HCT116 (cell line): ENCODE measurements at regions not wholly inside any gene's neighbourhood (a gene's known extent, or its start where the extent isn't known, plus 50 kb on each side); places are given as distances from the start of the nearest gene placed in this dataset.

Source experiments
- ATAC-seq: fragments of 200-7000 bp; cut with Tn5 transposase; 2 replicates; pipeline ENCODE4 v1.9.1; 2020; ENCODE audit warnings: mild to moderate bottlenecking, moderate library complexity
- BruUV-seq: library from RNA; stranded (reverse); fragments of 400-500 nt; replicated peaks from 2 replicates; lab custom pipeline; 2021; lab: Mats Ljungman, UMichigan
- CTCF ChIA-PET: fragments of 300-600 bp; sonication (Branson Sonifier 250); formaldehyde crosslinking; loops from one replicate; lab custom pipeline; 2021; ENCODE audit warnings: antibody characterized with exemption; lab: Charles Lee
- POLR2A ChIA-PET: fragments of 300-600, 350-600 bp; sonication (Branson Sonifier 250); formaldehyde crosslinking; loops from one replicate; lab custom pipeline; 2021; ENCODE audit warnings: antibody characterized with exemption; lab: Charles Lee
- RAD21 ChIA-PET, 2 experiments: fragments of 300-600 bp; sonication (Branson Sonifier 250); formaldehyde crosslinking; loops; one replicate each; lab custom pipeline; 2023; ENCODE audit warnings: low total read pairs in 2 of 2; ENCODE audit not compliant: uncharacterized antibody in 2 of 2, unreplicated experiment in 2 of 2, low non-redundant PET in 1 of 2; lab: Charles Lee
- DNase-seq: peaks from one replicate; pipeline ENCODE4 v3.0.0-alpha.2; 2010; ENCODE audit warnings: low read depth, low spot score
- H2AFZ ChIP-seq: fragments of 200-600 bp; shearing (Covaris generic), sonication (generic); 2 replicates; pipeline ENCODE4 v1.6.1; 2017; ENCODE audit warnings: low read depth, mixed run types, mixed read lengths, antibody characterized with exemption, low read length; ENCODE audit not compliant: poor library complexity, severe bottlenecking
- H3K27ac ChIP-seq: 2 replicates; pipeline ENCODE4 v1.5.1; 2012; ENCODE audit warnings: low read depth, low read length
- H3K27me3 ChIP-seq: fragments of 200-600 bp; sonication (generic); 2 replicates; pipeline ENCODE4 v1.6.1; 2016; ENCODE audit warnings: mixed run types, low read length, mixed read lengths; ENCODE audit not compliant: insufficient read depth
- H3K36me3 ChIP-seq, 2 experiments: fragments of 200-500 bp in 1 of 2; fragments of 200-600 bp in 1 of 2; sonication (Bioruptor generic) in 1 of 2; sonication (generic) in 1 of 2; 2 replicates each; pipeline versions ENCODE4 v1.5.1 to v1.6.1; 2014 to 2016; ENCODE audit warnings: low read length in 2 of 2, inconsistent platforms in 1 of 2, mixed read lengths in 1 of 2, mixed run types in 1 of 2; ENCODE audit not compliant: insufficient read depth in 2 of 2, control insufficient read depth in 1 of 2
- H3K4me1 ChIP-seq, 2 experiments: fragments of 200-600 bp in 1 of 2; sonication (generic) in 1 of 2; 2 replicates each; pipeline versions ENCODE4 v1.5.1 to v1.6.1; 2012 to 2017; ENCODE audit warnings: low read length in 2 of 2, inconsistent platforms in 1 of 2, mild to moderate bottlenecking in 1 of 2, mixed read lengths in 1 of 2, mixed run types in 1 of 2, moderate library complexity in 1 of 2; ENCODE audit not compliant: insufficient read depth in 2 of 2, control insufficient read depth in 1 of 2
- H3K4me2 ChIP-seq: fragments of 200-600 bp; sonication (generic); 2 replicates; pipeline ENCODE4 v1.6.1; 2017; ENCODE audit warnings: mixed run types, low read length, mixed read lengths
- H3K4me3 ChIP-seq, 2 experiments: fragments of 200-600 bp in 1 of 2; sonication (generic) in 1 of 2; replicated peaks in 1 of 2; 2 replicates each; pipeline ENCODE4 v1.5.1; 2011 to 2016; ENCODE audit warnings: low read length in 2 of 2, control low read depth in 1 of 2, low read depth in 1 of 2, mild to moderate bottlenecking in 1 of 2, mixed read lengths in 1 of 2, mixed run types in 1 of 2
- H3K79me2 ChIP-seq: fragments of 200-600 bp; sonication (generic); 2 replicates; pipeline ENCODE4 v1.6.1; 2017; ENCODE audit warnings: mild to moderate bottlenecking, mixed run types, low read length, moderate library complexity, mixed read lengths; ENCODE audit not compliant: insufficient read depth
- H3K9ac ChIP-seq: fragments of 200-600 bp; sonication (generic); 2 replicates; pipeline ENCODE4 v1.6.1; 2016; ENCODE audit warnings: low read length, mixed read lengths
- H3K9me2 ChIP-seq: fragments of 200-600 bp; sonication (generic), shearing (Covaris generic); 2 replicates; pipeline ENCODE4 v1.6.1; 2017; ENCODE audit warnings: mixed run types, mild to moderate bottlenecking, moderate library complexity; ENCODE audit not compliant: insufficient read depth
- H3K9me3 ChIP-seq, 2 experiments: fragments of 200-500 bp in 1 of 2; fragments of 200-600 bp in 1 of 2; sonication (Bioruptor generic) in 1 of 2; sonication (generic) in 1 of 2; 2 replicates each; pipeline ENCODE4 v1.6.1; 2014 to 2017; ENCODE audit warnings: low read length in 2 of 2, mixed read lengths in 2 of 2, inconsistent platforms in 1 of 2, low read depth in 1 of 2, mild to moderate bottlenecking in 1 of 2, mixed run types in 1 of 2, moderate library complexity in 1 of 2; ENCODE audit not compliant: control insufficient read depth in 1 of 2, insufficient read depth in 1 of 2
- H4K20me1 ChIP-seq: fragments of 200-600 bp; sonication (generic), shearing (Covaris generic); 2 replicates; pipeline ENCODE4 v1.6.1; 2017; ENCODE audit warnings: mixed run types, mild to moderate bottlenecking, moderate library complexity; ENCODE audit not compliant: insufficient read depth
- CBX3 ChIP-seq: IDR thresholded peaks from 2 replicates; pipeline ENCODE4 v1.6.1; 2012; ENCODE audit warnings: low read depth
- CEBPB ChIP-seq: IDR thresholded peaks from 2 replicates; pipeline ENCODE4 v1.6.1; 2012; ENCODE audit warnings: low read depth
- EGR1 ChIP-seq: IDR thresholded peaks from 2 replicates; pipeline ENCODE4 v1.6.1; 2012; ENCODE audit warnings: low read depth
- EZH2 ChIP-seq: fragments of 200-600 bp; sonication (generic); IDR thresholded peaks from 2 replicates; pipeline ENCODE4 v1.6.1; 2017; ENCODE audit warnings: antibody characterized with exemption, mixed run types
- POLR2A ChIP-seq: IDR thresholded peaks from 2 replicates; pipeline ENCODE4 v1.7.0; 2011; ENCODE audit warnings: borderline replicate concordance; ENCODE audit not compliant: insufficient read depth, insufficient read length; ENCODE audit errors: extremely low read depth
- SIN3A ChIP-seq: IDR thresholded peaks from 2 replicates; pipeline ENCODE4 v1.6.1; 2012; ENCODE audit warnings: low read depth
- SP1 ChIP-seq: IDR thresholded peaks from 2 replicates; pipeline ENCODE4 v1.6.1; 2012; ENCODE audit warnings: low read depth
- SRF ChIP-seq: IDR thresholded peaks from 2 replicates; pipeline ENCODE4 v1.6.1; 2012; ENCODE audit warnings: low read depth
- TCF7L2 ChIP-seq: IDR thresholded peaks from 2 replicates; pipeline ENCODE4 v1.7.0; 2011; ENCODE audit warnings: borderline replicate concordance, inconsistent platforms; ENCODE audit not compliant: insufficient read depth, insufficient read length; ENCODE audit errors: extremely low read depth
- YY1 ChIP-seq: IDR thresholded peaks from 2 replicates; pipeline ENCODE4 v1.6.1; 2011; ENCODE audit warnings: low read length, low read depth, moderate library complexity, mild to moderate bottlenecking; ENCODE audit not compliant: insufficient replicate concordance; ENCODE audit errors: extremely low read depth
- ZFX ChIP-seq: fragments of 450-650 bp; IDR thresholded peaks from 2 replicates; pipeline ENCODE4 v1.6.1; 2017
- ZNF274 ChIP-seq: fragments of 200-500 bp; sonication (Bioruptor generic); IDR thresholded peaks from 2 replicates; pipeline ENCODE4 v1.6.1; 2014; ENCODE audit warnings: mild to moderate bottlenecking, low read depth, low read length, inconsistent platforms
- intact Hi-C: fragments of 100-400 bp; cut with micrococcal nuclease; formaldehyde crosslinking; loops from 2 replicates; pipeline ENCODE4 v1.10.0; 2022
- TF ChIP-seq, protein P1 (sequence below): IDR thresholded peaks from 2 replicates; pipeline ENCODE4 v1.6.1; 2011; ENCODE audit warnings: mild to moderate bottlenecking, low read length, moderate library complexity; ENCODE audit not compliant: insufficient replicate concordance; ENCODE audit errors: extremely low read depth
- TF ChIP-seq, protein P2 (sequence below), 3 experiments: fragments of 200-600 bp in 1 of 3; sonication (generic) in 1 of 3; IDR thresholded peaks in 2 of 3; conservative IDR thresholded peaks in 1 of 3; 2 replicates each; pipeline ENCODE4 v1.5.1; 2012 to 2017; ENCODE audit warnings: low read depth in 2 of 3, low read length in 2 of 3, antibody characterized with exemption in 1 of 3, borderline replicate concordance in 1 of 3, control low read depth in 1 of 3, mild to moderate bottlenecking in 1 of 3, mixed read lengths in 1 of 3, mixed run types in 1 of 3, moderate library complexity in 1 of 3; ENCODE audit not compliant: insufficient read depth in 1 of 3
- TF ChIP-seq, protein P3 (sequence below): IDR thresholded peaks from 2 replicates; pipeline ENCODE4 v1.6.1; 2012
- TF ChIP-seq, protein P4 (sequence below): IDR thresholded peaks from 2 replicates; pipeline ENCODE4 v1.6.1; 2012; ENCODE audit warnings: low read depth

DNA sequence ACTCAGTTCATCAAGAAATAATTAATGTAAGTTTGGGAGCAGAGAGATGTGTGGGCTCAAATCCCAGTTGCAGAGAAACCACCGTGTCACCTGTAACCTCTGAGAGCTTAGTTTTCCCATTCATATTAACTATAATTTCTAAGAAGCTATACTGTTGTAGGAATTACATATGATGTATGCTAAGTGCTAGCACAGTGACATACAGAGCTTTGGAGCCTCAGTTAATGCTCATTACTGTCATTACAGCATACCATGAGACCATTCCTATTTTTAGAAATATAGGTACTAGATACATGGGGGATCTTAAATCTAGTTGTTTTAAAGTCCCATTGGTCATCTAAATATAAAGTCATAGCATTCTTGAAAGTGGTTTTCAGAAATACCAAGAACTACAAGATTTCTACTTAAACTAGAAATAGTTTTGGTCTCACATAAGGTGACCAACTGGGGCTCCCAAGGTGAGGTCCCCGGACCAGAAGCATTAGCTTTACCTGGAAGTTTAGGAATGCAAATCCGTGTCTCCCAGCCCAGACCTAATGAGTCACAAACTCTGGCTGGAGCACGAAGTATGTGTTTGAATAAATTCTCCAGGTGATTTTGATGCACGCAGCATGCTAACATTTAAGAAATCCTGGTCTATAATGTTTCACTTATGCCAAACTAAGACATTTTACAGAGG, 144.6 kb downstream of the LACC1 start:
- no peak overlapping the region for H2AFZ ChIP-seq
- ChIA-PET CTCF (interaction anchor here (1.8 kb wide), 1 partner anchor 130 kb away, joined by 4 read pairs; no protein-coding TSS in a partner anchor), POLR2A (no interaction called here), RAD21 (no interaction called here)
- no peaks in the 10 kb centered on the region for H3K79me2 ChIP-seq
- no peaks in the 10 kb centered on the region for H3K9me3 ChIP-seq
- H3K4me1 ChIP-seq = no peaks in the 10 kb centered on the region
- no TSS peak for BruUV-seq
- H3K4me2 ChIP-seq = no peak overlapping the region
- ATAC-seq (no peak), DNase-seq (no peak)
- no peak overlapping the region for H3K27ac ChIP-seq
- no peaks in the 10 kb centered on the region for H4K20me1 ChIP-seq
- no peaks in the 10 kb centered on the region for H3K9me2 ChIP-seq
- H3K9ac ChIP-seq = no peak overlapping the region
- intact Hi-C loops = no loop called here
- no peaks in the 10 kb centered on the region for H3K27me3 ChIP-seq
- TF ChIP-seq CBX3 (no peak), SP1 (no peak), YY1 (no peak), CEBPB (no peak), ZFX (no peak), TCF7L2 (no peak), SIN3A (no peak), ZNF274 (no peak), SRF (no peak), POLR2A (no peak), EGR1 (no peak), EZH2 (no peak)
- TF ChIP-seq, protein P1, sequence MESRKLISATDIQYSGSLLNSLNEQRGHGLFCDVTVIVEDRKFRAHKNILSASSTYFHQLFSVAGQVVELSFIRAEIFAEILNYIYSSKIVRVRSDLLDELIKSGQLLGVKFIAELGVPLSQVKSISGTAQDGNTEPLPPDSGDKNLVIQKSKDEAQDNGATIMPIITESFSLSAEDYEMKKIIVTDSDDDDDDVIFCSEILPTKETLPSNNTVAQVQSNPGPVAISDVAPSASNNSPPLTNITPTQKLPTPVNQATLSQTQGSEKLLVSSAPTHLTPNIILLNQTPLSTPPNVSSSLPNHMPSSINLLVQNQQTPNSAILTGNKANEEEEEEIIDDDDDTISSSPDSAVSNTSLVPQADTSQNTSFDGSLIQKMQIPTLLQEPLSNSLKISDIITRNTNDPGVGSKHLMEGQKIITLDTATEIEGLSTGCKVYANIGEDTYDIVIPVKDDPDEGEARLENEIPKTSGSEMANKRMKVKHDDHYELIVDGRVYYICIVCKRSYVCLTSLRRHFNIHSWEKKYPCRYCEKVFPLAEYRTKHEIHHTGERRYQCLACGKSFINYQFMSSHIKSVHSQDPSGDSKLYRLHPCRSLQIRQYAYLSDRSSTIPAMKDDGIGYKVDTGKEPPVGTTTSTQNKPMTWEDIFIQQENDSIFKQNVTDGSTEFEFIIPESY = no peak
- TF ChIP-seq, protein P2, sequence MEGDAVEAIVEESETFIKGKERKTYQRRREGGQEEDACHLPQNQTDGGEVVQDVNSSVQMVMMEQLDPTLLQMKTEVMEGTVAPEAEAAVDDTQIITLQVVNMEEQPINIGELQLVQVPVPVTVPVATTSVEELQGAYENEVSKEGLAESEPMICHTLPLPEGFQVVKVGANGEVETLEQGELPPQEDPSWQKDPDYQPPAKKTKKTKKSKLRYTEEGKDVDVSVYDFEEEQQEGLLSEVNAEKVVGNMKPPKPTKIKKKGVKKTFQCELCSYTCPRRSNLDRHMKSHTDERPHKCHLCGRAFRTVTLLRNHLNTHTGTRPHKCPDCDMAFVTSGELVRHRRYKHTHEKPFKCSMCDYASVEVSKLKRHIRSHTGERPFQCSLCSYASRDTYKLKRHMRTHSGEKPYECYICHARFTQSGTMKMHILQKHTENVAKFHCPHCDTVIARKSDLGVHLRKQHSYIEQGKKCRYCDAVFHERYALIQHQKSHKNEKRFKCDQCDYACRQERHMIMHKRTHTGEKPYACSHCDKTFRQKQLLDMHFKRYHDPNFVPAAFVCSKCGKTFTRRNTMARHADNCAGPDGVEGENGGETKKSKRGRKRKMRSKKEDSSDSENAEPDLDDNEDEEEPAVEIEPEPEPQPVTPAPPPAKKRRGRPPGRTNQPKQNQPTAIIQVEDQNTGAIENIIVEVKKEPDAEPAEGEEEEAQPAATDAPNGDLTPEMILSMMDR (IDR thresholded peaks at IDR 0.05 in 2 of 3, conservative IDR thresholded peaks at IDR 0.05 in 1 of 3; ENCODE audit: borderline replicate concordance in 1 of 3, insufficient read depth in 1 of 3, low read depth in 2 of 3, low read length in 2 of 3) = no peak
- TF ChIP-seq, protein P3, sequence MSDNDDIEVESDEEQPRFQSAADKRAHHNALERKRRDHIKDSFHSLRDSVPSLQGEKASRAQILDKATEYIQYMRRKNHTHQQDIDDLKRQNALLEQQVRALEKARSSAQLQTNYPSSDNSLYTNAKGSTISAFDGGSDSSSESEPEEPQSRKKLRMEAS = no peak
- TF ChIP-seq, protein P4, sequence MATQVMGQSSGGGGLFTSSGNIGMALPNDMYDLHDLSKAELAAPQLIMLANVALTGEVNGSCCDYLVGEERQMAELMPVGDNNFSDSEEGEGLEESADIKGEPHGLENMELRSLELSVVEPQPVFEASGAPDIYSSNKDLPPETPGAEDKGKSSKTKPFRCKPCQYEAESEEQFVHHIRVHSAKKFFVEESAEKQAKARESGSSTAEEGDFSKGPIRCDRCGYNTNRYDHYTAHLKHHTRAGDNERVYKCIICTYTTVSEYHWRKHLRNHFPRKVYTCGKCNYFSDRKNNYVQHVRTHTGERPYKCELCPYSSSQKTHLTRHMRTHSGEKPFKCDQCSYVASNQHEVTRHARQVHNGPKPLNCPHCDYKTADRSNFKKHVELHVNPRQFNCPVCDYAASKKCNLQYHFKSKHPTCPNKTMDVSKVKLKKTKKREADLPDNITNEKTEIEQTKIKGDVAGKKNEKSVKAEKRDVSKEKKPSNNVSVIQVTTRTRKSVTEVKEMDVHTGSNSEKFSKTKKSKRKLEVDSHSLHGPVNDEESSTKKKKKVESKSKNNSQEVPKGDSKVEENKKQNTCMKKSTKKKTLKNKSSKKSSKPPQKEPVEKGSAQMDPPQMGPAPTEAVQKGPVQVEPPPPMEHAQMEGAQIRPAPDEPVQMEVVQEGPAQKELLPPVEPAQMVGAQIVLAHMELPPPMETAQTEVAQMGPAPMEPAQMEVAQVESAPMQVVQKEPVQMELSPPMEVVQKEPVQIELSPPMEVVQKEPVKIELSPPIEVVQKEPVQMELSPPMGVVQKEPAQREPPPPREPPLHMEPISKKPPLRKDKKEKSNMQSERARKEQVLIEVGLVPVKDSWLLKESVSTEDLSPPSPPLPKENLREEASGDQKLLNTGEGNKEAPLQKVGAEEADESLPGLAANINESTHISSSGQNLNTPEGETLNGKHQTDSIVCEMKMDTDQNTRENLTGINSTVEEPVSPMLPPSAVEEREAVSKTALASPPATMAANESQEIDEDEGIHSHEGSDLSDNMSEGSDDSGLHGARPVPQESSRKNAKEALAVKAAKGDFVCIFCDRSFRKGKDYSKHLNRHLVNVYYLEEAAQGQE = no peak
- H3K4me3 ChIP-seq = no peak overlapping the region
- H3K36me3 ChIP-seq = no peaks in the 10 kb centered on the region
